ENCODE measurements at regions not wholly inside any gene's neighbourhood (a gene's known extent, or its start where the extent isn't known, plus 50 kb on each side); places are given as distances from the start of the nearest gene placed in this dataset.
"Not testable (repeated sequence)": the region's sequence is repeated elsewhere in the genome, so short reads cannot be mapped to it uniquely, and the experiment has no call there.

DNA sequence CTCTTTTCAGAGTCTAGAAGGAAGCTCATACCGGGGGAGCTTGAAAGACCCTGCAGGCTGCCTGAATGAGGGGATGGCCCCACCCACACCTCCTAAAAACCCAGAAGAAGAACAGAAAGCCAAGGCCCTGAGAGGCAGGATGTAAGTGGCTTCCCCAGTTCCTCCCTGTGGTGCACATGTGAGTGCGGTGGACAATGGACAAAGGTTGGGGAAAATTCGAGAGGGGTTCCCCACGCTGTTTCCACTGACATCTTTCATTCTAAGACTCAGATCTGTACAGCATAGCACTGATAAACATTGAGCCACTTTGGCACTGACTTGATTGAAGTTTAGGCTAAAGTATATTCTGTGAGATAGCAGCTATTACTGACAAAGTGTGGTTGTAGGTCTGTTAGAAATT lies 79.5 kb upstream of the UMPS start:
- Histone ChIP-seq H3K4me1 (ENCODE audit: control insufficient read depth in 2 of 2, insufficient read depth in 2 of 2, low read length in 2 of 2) (peaks cover 0 to 5% of the 10 kb centered on the region in 2 donors), H3K4me3 (ENCODE audit: low read length in 2 of 2) (no peak overlapping the region), H3K9ac (ENCODE audit: low read depth in 1 of 2, low read length in 2 of 2) (no peak overlapping the region), H3K9me3 (ENCODE audit: control insufficient read depth in 2 of 2, low read length in 2 of 2) (no peaks in the 10 kb centered on the region), H3K27me3 (ENCODE audit: control insufficient read depth in 2 of 2, insufficient read depth in 2 of 2, low read length in 2 of 2) (no peaks in the 10 kb centered on the region), H3K27ac (ENCODE audit: low read depth in 2 of 2, low read length in 2 of 2) (no peak overlapping the region), H3K36me3 (ENCODE audit: control insufficient read depth in 2 of 2, insufficient read depth in 2 of 2, low read length in 2 of 2) (peaks cover 33 to 45% of the 10 kb centered on the region in 2 donors)

DNA sequence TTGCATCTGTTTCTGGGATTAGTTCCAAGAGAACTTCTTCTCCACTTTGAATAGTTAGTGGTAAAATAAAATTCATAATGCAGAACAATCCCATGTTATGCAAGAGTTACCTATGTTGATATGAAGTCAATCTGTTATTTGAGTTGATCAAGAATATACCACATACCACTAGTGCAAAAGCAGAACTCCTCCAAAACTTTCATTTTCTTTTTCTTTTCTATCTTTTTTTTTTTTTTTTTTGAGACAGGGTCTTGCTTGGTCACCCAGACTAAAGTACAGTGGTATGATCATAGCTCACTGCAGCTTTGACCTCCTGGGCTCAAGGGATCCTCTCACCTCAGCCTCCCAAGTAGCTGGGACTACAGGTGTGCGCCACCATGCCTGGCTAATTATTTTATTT lies 78.8 kb upstream of the UMPS start:
- not testable (repeated sequence) for H3K27me3 ChIP-seq (ENCODE audit: control insufficient read depth in 2 of 2, insufficient read depth in 2 of 2, low read length in 2 of 2); H3K9ac ChIP-seq (ENCODE audit: low read depth in 1 of 2, low read length in 2 of 2); H3K4me3 ChIP-seq (ENCODE audit: low read length in 2 of 2); H3K9me3 ChIP-seq (ENCODE audit: control insufficient read depth in 2 of 2, low read length in 2 of 2); H3K4me1 ChIP-seq (ENCODE audit: control insufficient read depth in 2 of 2, insufficient read depth in 2 of 2, low read length in 2 of 2); H3K27ac ChIP-seq (ENCODE audit: low read depth in 2 of 2, low read length in 2 of 2)
- peaks cover 34 to 47% of the 10 kb centered on the region in 2 donors for H3K36me3 ChIP-seq (ENCODE audit: control insufficient read depth in 2 of 2, insufficient read depth in 2 of 2, low read length in 2 of 2)

DNA sequence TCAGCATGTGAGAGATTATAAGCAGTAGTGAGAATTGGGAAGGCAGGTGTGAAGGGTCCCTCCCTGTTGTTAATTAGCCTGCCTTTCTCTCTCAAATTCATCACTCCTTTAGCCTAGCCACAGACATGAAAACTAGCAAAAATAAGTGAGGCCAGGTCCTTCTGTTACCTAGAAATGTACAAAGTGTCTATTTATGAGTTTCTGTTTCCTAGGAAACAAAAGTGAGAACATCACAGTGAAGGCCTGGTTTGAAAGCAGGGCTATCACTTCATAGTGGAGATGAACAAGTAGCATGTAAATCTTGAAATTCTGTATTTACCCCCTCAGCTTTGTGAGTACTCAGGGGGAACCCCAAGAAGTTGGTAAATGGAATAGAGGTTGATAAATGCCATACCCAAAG lies 78.2 kb upstream of the UMPS start:
- H3K36me3 ChIP-seq (ENCODE audit: control insufficient read depth in 2 of 2, insufficient read depth in 2 of 2, low read length in 2 of 2), result peaks cover 40 to 51% of the 10 kb centered on the region in 2 donors
- no peaks in the 10 kb centered on the region for H3K9me3 ChIP-seq (ENCODE audit: control insufficient read depth in 2 of 2, low read length in 2 of 2)
- no peak overlapping the region for H3K27ac ChIP-seq (ENCODE audit: low read depth in 2 of 2, low read length in 2 of 2)
- H3K4me1 ChIP-seq (ENCODE audit: control insufficient read depth in 2 of 2, insufficient read depth in 2 of 2, low read length in 2 of 2), result peaks cover 0 to 5% of the 10 kb centered on the region in 2 donors
- H3K27me3 ChIP-seq (ENCODE audit: control insufficient read depth in 2 of 2, insufficient read depth in 2 of 2, low read length in 2 of 2), result no peaks in the 10 kb centered on the region
- no peak overlapping the region for H3K4me3 ChIP-seq (ENCODE audit: low read length in 2 of 2)
- no peak overlapping the region for H3K9ac ChIP-seq (ENCODE audit: low read depth in 1 of 2, low read length in 2 of 2)

DNA sequence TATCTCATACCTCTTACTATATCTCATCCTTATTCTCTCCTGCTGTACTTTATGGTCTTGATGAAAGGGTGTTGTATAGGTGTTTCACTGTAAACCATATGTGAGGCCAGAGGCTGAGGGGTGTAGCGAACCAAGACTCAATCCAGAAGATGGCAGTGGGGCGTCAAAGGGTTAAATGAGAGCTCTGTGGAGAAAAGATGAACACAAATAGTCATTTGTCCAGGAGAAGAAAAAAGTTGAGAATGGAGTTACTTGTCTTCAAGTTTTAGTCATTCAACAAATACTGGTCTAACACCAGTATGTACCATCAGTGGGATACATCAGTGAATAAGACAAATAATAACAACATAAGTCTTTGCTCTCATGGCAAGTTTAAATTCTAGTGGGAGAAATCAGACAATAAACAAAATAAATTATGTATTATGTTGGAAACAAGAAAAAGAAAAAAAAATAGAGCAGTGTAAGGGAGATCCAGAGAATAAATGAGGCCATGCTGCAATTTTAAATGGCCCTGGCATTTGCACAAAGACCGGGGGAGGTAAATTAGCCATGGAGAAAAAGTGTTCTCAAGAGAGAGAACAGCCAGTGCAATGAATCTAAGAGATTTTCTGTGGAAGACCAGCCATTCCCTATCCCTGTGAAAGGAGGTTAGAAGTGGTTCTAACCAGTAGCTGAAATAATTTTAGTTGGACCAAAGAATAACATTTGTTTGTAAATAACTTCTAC lies 77.0 kb upstream of the UMPS start:
- Histone ChIP-seq H3K27ac (ENCODE audit: low read depth in 2 of 2, low read length in 2 of 2) (no peak overlapping the region), H3K27me3 (ENCODE audit: control insufficient read depth in 2 of 2, insufficient read depth in 2 of 2, low read length in 2 of 2) (no peaks in the 10 kb centered on the region), H3K9ac (ENCODE audit: low read depth in 1 of 2, low read length in 2 of 2) (no peak overlapping the region), H3K4me1 (ENCODE audit: control insufficient read depth in 2 of 2, insufficient read depth in 2 of 2, low read length in 2 of 2) (peaks cover 0 to 5% of the 10 kb centered on the region in 2 donors), H3K36me3 (ENCODE audit: control insufficient read depth in 2 of 2, insufficient read depth in 2 of 2, low read length in 2 of 2) (peaks cover 46 to 59% of the 10 kb centered on the region in 2 donors), H3K4me3 (ENCODE audit: low read length in 2 of 2) (no peak overlapping the region), H3K9me3 (ENCODE audit: control insufficient read depth in 2 of 2, low read length in 2 of 2) (no peaks in the 10 kb centered on the region)

DNA sequence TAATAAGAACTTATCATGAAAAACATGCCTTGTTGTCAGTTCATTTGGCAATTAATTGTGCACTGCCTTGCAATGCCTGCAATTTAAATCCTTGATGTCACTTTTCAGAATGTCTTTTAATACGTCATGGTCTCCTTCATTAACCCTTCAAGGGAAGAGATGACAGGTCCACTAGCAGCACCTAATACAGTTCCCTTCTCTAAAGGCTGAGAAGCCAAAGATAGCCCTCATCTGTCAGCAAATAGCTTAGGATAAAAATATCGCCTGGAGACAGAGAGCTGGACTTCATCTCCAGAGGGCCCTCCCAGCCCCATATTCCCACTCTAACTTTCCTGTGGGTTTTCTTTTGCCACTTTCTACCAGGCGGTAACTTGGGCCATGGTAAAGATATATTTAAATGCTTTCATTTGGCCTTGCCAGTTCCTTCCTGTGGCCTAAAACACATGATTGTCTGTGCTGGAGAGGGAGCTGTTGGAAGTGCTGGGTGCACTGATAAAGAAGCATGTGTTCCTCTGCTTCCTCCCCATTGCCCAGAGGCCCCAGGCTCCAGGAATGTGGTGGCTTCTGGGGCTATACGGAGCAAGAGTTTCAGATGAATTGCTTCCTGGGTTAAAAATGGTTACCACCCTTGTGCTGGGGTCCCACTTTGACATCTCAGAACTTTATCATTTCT lies 76.3 kb upstream of the UMPS start:
- Histone ChIP-seq H3K36me3 (ENCODE audit: control insufficient read depth in 2 of 2, insufficient read depth in 2 of 2, low read length in 2 of 2) (peaks cover 49 to 61% of the 10 kb centered on the region in 2 donors), H3K9ac (ENCODE audit: low read depth in 1 of 2, low read length in 2 of 2) (no peak overlapping the region), H3K27ac (ENCODE audit: low read depth in 2 of 2, low read length in 2 of 2) (no peak overlapping the region)

DNA sequence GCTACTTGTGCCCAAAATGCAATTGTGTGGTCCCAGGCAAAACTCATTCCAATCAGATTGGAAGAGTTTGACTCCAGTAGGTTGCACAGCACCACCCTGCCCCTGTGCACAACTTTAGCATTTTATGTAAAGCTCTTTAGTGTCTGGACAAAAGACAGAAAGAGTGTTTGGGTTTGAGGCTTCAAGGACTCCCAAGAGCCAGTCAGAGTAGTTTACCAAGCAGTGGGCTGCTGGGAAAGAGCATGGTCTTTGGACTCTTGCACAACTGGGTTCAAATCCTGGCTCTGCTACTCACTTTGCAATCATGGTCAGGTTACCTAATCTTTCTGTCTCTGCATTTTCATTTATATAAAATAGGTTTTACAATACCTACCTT lies 75.8 kb upstream of the UMPS start:
- Histone ChIP-seq H3K4me3 (ENCODE audit: low read length in 2 of 2) (no peak overlapping the region), H3K9me3 (ENCODE audit: control insufficient read depth in 2 of 2, low read length in 2 of 2) (no peaks in the 10 kb centered on the region), H3K27ac (ENCODE audit: low read depth in 2 of 2, low read length in 2 of 2) (no peak overlapping the region), H3K36me3 (ENCODE audit: control insufficient read depth in 2 of 2, insufficient read depth in 2 of 2, low read length in 2 of 2) (peaks cover 49 to 64% of the 10 kb centered on the region in 2 donors), H3K4me1 (ENCODE audit: control insufficient read depth in 2 of 2, insufficient read depth in 2 of 2, low read length in 2 of 2) (peaks cover 0 to 5% of the 10 kb centered on the region in 2 donors), H3K27me3 (ENCODE audit: control insufficient read depth in 2 of 2, insufficient read depth in 2 of 2, low read length in 2 of 2) (no peaks in the 10 kb centered on the region), H3K9ac (ENCODE audit: low read depth in 1 of 2, low read length in 2 of 2) (no peak overlapping the region)

More for the DNA sequence above, 76.3 kb upstream of the UMPS start:
- no peaks in the 10 kb centered on the region for H3K9me3 ChIP-seq (ENCODE audit: control insufficient read depth in 2 of 2, low read length in 2 of 2)
- no peaks in the 10 kb centered on the region for H3K27me3 ChIP-seq (ENCODE audit: control insufficient read depth in 2 of 2, insufficient read depth in 2 of 2, low read length in 2 of 2)
- H3K4me3 ChIP-seq (ENCODE audit: low read length in 2 of 2), result no peak overlapping the region
- peaks cover 0 to 5% of the 10 kb centered on the region in 2 donors for H3K4me1 ChIP-seq (ENCODE audit: control insufficient read depth in 2 of 2, insufficient read depth in 2 of 2, low read length in 2 of 2)

DNA sequence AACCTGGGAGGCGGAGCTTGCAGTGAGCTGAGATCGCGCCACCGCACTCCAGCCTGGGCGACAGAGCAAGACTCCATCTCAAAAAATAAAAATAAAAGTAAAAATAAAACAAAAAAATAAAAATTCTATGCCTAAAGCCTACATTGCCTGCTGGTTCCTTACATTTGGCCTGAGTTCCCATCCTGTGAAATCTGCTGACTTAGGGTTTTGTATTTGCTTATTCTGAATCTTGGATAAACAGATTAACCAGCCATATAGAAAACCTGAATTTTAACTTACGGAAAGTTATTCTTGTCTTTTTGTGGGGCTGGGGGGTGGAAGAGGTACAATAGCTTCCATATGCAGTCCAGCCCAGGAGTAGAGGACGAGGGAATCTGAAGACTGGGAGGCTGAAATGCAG lies 73.7 kb upstream of the UMPS start:
- Histone ChIP-seq H3K27ac (ENCODE audit: low read depth in 2 of 2, low read length in 2 of 2) (no peak overlapping the region), H3K4me1 (ENCODE audit: control insufficient read depth in 2 of 2, insufficient read depth in 2 of 2, low read length in 2 of 2) (peaks cover 0 to 5% of the 10 kb centered on the region in 2 donors), H3K36me3 (ENCODE audit: control insufficient read depth in 2 of 2, insufficient read depth in 2 of 2, low read length in 2 of 2) (peaks cover 57 to 64% of the 10 kb centered on the region in 2 donors), H3K4me3 (ENCODE audit: low read length in 2 of 2) (no peak overlapping the region), H3K9me3 (ENCODE audit: control insufficient read depth in 2 of 2, low read length in 2 of 2) (no peaks in the 10 kb centered on the region), H3K9ac (ENCODE audit: low read depth in 1 of 2, low read length in 2 of 2) (no peak overlapping the region), H3K27me3 (ENCODE audit: control insufficient read depth in 2 of 2, insufficient read depth in 2 of 2, low read length in 2 of 2) (no peaks in the 10 kb centered on the region)

DNA sequence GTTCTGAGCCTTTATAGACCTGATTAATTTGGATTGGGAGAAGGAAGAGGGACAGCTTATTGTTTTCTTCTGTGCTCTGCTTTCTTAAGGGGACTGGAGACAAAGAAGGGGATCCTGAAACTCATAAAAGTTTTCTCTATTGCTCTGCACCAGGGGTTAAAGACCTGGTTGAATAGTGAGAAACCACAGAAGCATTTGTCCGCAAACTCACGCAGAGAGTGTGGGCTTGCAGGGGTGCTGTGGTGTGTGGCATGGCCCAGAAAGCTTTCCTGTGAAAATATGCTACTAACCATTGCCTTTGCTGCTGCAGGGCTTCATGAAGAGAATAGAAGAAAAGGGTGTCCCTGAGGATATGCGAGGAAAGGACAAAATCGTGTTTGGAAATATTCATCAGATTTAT lies 73.1 kb upstream of the UMPS start:
- no peaks in the 10 kb centered on the region for H3K27me3 ChIP-seq (ENCODE audit: control insufficient read depth in 2 of 2, insufficient read depth in 2 of 2, low read length in 2 of 2)
- peaks cover 0 to 5% of the 10 kb centered on the region in 2 donors for H3K4me1 ChIP-seq (ENCODE audit: control insufficient read depth in 2 of 2, insufficient read depth in 2 of 2, low read length in 2 of 2)
- no peak overlapping the region for H3K9ac ChIP-seq (ENCODE audit: low read depth in 1 of 2, low read length in 2 of 2)
- H3K9me3 ChIP-seq (ENCODE audit: control insufficient read depth in 2 of 2, low read length in 2 of 2), result no peaks in the 10 kb centered on the region
- peaks cover 58 to 60% of the 10 kb centered on the region in 2 donors for H3K36me3 ChIP-seq (ENCODE audit: control insufficient read depth in 2 of 2, insufficient read depth in 2 of 2, low read length in 2 of 2)
- no peak overlapping the region for H3K4me3 ChIP-seq (ENCODE audit: low read length in 2 of 2)
- H3K27ac ChIP-seq (ENCODE audit: low read depth in 2 of 2, low read length in 2 of 2), result no peak overlapping the region

DNA sequence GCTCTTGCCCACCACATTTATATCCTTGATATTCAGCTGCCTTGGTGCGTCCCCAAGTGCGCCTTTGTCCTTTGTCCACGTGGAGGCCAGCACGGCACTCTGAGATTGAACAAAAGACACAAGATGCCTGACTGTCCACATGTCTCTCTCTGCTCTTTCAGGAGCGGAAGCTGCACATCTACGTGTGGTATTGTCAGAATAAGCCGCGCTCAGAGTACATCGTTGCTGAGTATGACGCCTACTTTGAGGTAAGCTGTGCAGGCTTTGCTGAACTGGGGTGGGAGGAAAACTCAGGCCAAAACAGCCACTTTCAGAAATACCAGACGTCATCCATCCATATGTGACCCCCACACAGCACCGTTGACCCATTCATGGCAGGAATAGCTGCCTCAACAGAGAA lies 72.0 kb upstream of the UMPS start:
- H3K36me3 ChIP-seq (ENCODE audit: control insufficient read depth in 2 of 2, insufficient read depth in 2 of 2, low read length in 2 of 2), result peaks cover 54 to 55% of the 10 kb centered on the region in 2 donors
- H3K27me3 ChIP-seq (ENCODE audit: control insufficient read depth in 2 of 2, insufficient read depth in 2 of 2, low read length in 2 of 2), result no peaks in the 10 kb centered on the region
- peaks cover 0 to 5% of the 10 kb centered on the region in 2 donors for H3K4me1 ChIP-seq (ENCODE audit: control insufficient read depth in 2 of 2, insufficient read depth in 2 of 2, low read length in 2 of 2)
- H3K27ac ChIP-seq (ENCODE audit: low read depth in 2 of 2, low read length in 2 of 2), result no peak overlapping the region
- no peak overlapping the region for H3K4me3 ChIP-seq (ENCODE audit: low read length in 2 of 2)
- no peak overlapping the region for H3K9ac ChIP-seq (ENCODE audit: low read depth in 1 of 2, low read length in 2 of 2)
- no peaks in the 10 kb centered on the region for H3K9me3 ChIP-seq (ENCODE audit: control insufficient read depth in 2 of 2, low read length in 2 of 2)

DNA sequence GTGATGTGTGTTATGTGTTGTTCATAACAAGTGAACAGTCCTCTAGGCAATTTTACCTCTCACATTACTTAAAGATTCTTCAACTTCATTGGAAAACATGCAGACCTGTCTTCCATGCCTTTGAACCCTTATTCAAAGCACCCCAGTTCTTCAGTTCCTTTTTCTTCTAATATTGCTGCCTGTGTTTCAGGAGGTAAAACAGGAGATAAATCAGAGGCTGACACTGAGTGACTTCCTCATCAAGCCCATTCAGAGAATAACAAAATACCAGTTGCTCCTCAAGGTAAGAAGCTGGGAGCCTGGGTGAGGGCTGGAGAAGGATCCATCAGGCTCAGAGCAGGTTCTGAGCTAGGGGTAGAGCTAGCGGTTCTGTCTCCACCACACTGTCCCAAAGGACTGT lies 71.1 kb upstream of the UMPS start:
- peaks cover 46 to 56% of the 10 kb centered on the region in 2 donors for H3K36me3 ChIP-seq (ENCODE audit: control insufficient read depth in 2 of 2, insufficient read depth in 2 of 2, low read length in 2 of 2)
- no peak overlapping the region for H3K27ac ChIP-seq (ENCODE audit: low read depth in 2 of 2, low read length in 2 of 2)
- H3K27me3 ChIP-seq (ENCODE audit: control insufficient read depth in 2 of 2, insufficient read depth in 2 of 2, low read length in 2 of 2), result no peaks in the 10 kb centered on the region
- H3K9ac ChIP-seq (ENCODE audit: low read depth in 1 of 2, low read length in 2 of 2), result no peak overlapping the region
- H3K4me1 ChIP-seq (ENCODE audit: control insufficient read depth in 2 of 2, insufficient read depth in 2 of 2, low read length in 2 of 2), result peaks cover 0 to 5% of the 10 kb centered on the region in 2 donors
- no peaks in the 10 kb centered on the region for H3K9me3 ChIP-seq (ENCODE audit: control insufficient read depth in 2 of 2, low read length in 2 of 2)
- no peak overlapping the region for H3K4me3 ChIP-seq (ENCODE audit: low read length in 2 of 2)

Measured in mucosa of rectum (tissue), 2 donors.